ENCODE measurements at regions not wholly inside any gene's neighbourhood (a gene's known extent, or its start where the extent isn't known, plus 50 kb on each side); places are given as distances from the start of the nearest gene placed in this dataset.

DNA sequence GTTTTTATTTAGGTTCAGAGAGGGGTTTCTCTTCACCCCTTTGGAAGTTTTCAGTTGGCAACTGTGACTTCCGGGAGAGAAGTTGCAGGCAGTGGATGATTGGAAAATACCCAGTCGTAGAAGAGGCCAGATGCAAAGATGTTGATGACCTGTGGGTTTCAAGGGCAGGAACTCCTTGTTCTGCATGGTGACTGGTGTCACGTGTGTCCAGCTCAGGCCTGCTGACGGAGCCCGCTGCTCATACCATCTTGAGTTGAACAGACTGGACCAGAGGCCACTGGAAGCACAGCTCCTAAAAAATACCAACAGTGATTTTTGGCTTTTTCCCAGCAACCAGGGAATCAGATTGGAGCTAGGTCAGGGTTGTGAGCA, 243.9 kb upstream of the KLF4 start:
- intact Hi-C loops (cut with DNase I): loop anchor here in 1 of 2 donors (10.0 kb wide), 1 partner anchor 89 kb away; no protein-coding TSS in a partner anchor
- Histone ChIP-seq H3K27me3 (no peaks in the 10 kb centered on the region), H3K4me3 (peak overlapping the region in 1 of 4 donors; percentile 38), H3K4me1 (replicated peaks in 1 of 2) (peaks cover 39 to 40% of the 10 kb centered on the region in 2 donors), H3K27ac (peak overlapping the region; percentile 64 to 96 (median 89)), H3K9me3 (replicated peaks in 1 of 3) (no peaks in the 10 kb centered on the region), H3K36me3 (replicated peaks in 1 of 2) (no peaks in the 10 kb centered on the region)
- 6 to 23% (median 15%) methylated on average over 5 of the region's 5 CpGs for WGBS, 4 donors
- DNase-seq: peak; percentile 73 to 96 (median 89)
- TF ChIP-seq POLR2A (IDR thresholded peaks at IDR 0.05): peak in 1 of 2 donors; percentile 81
- TF ChIP-seq, protein P1, sequence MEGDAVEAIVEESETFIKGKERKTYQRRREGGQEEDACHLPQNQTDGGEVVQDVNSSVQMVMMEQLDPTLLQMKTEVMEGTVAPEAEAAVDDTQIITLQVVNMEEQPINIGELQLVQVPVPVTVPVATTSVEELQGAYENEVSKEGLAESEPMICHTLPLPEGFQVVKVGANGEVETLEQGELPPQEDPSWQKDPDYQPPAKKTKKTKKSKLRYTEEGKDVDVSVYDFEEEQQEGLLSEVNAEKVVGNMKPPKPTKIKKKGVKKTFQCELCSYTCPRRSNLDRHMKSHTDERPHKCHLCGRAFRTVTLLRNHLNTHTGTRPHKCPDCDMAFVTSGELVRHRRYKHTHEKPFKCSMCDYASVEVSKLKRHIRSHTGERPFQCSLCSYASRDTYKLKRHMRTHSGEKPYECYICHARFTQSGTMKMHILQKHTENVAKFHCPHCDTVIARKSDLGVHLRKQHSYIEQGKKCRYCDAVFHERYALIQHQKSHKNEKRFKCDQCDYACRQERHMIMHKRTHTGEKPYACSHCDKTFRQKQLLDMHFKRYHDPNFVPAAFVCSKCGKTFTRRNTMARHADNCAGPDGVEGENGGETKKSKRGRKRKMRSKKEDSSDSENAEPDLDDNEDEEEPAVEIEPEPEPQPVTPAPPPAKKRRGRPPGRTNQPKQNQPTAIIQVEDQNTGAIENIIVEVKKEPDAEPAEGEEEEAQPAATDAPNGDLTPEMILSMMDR (IDR thresholded peaks at IDR 0.05): peak in 3 of 6 experiments; percentile 9 to 15 (median 10)

DNA sequence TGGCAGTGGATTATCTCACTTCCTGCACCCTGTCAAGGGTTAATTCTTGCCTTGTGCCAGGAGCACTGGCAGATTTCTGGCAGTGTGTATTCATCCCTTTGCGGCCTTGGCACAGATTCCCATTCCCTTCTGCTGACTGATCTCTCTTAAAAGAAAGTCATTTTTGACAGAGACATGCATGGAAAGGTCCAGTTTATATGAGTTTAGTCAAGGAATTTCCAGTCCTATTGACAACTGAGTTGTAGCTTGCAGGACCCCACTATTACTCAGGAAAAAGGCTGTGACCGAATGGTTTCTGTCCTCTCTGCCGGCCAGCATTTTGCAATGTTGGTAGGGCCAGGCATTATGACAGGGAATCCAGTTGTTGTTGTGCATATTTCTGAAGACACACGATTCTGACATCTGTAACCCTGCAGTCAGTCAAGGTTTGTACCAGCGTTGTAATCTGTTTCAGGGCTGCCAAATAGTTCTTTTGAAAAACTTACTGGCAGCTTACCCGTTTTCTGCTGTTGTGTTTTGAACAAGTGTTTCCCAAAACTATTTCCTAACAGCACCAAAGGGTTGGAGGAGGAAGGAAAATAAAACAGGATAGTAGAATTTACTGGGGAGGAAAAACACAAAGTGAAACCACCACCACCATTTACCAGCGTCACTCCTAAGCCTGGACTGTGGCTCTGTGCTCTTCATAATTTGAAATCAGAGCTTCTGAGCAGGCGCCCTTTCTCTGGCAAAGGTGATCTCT, 243.4 kb upstream of the KLF4 start:
- TF ChIP-seq, protein P1 (IDR thresholded peaks at IDR 0.05): no peak
- TF ChIP-seq POLR2A (IDR thresholded peaks at IDR 0.05): peak in 1 of 2 donors; percentile 28
- H3K4me3 ChIP-seq: peak overlapping the region in 1 of 4 donors; percentile 38
- 10 to 22% (median 17%) methylated on average over 8 of the region's 8 CpGs for WGBS, 4 donors
- no peaks in the 10 kb centered on the region for H3K36me3 ChIP-seq (replicated peaks in 1 of 2)
- peak; percentile 60 to 91 (median 81) for DNase-seq
- peaks cover 35 to 37% of the 10 kb centered on the region in 2 donors for H3K4me1 ChIP-seq (replicated peaks in 1 of 2)
- peak overlapping the region; percentile 64 to 96 (median 89) for H3K27ac ChIP-seq
- intact Hi-C loops (cut with DNase I): loop anchor here in 1 of 2 donors (10.0 kb wide), 1 partner anchor 88 kb away; no protein-coding TSS in a partner anchor
- H3K27me3 ChIP-seq: no peaks in the 10 kb centered on the region
- H3K9me3 ChIP-seq (replicated peaks in 1 of 3): no peaks in the 10 kb centered on the region

DNA sequence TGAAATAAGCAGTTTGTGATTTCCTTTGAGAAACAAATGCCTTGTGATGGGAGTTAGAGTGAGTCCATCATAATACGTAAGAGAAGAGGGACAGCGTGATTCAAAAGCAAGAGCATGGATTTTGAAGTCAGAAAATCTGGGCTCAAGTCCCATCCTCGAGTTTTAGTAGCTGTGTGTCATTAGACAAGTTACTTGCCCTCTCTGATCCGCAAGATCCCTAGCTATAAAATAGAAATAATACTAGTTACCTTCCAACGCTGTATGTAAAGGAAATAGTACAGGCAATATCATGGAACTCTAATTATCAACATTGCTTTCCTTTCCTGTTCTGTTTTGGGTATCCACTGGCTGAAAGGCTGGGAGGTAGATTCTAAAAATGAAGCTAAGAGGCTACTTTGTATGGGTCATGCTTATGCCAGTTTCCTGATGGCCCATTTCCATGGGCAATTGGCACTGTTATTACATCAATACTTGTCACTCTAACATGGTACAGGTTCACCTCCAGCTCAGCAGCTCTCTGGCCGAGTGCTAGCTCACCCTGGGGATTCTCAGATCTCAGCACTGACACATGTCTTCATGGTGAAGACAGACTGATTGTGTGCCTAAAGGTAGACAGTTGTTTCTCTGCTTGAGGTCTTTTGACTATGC, 241.7 kb upstream of the KLF4 start:
- Histone ChIP-seq H3K4me1 (replicated peaks in 1 of 2) (peaks cover 28 to 31% of the 10 kb centered on the region in 2 donors), H3K27ac (no peak overlapping the region), H3K9me3 (replicated peaks in 1 of 3) (no peaks in the 10 kb centered on the region), H3K27me3 (no peaks in the 10 kb centered on the region), H3K36me3 (replicated peaks in 1 of 2) (no peaks in the 10 kb centered on the region), H3K4me3 (no peak overlapping the region)
- no peak for DNase-seq
- intact Hi-C loops (cut with DNase I): loop anchor here in 1 of 2 donors (10.0 kb wide), 1 partner anchor 86 kb away; no protein-coding TSS in a partner anchor
- no peak for TF ChIP-seq POLR2A (IDR thresholded peaks at IDR 0.05)
- 87 to 92% (median 89%) methylated on average over 6 of the region's 6 CpGs for WGBS, 4 donors

DNA sequence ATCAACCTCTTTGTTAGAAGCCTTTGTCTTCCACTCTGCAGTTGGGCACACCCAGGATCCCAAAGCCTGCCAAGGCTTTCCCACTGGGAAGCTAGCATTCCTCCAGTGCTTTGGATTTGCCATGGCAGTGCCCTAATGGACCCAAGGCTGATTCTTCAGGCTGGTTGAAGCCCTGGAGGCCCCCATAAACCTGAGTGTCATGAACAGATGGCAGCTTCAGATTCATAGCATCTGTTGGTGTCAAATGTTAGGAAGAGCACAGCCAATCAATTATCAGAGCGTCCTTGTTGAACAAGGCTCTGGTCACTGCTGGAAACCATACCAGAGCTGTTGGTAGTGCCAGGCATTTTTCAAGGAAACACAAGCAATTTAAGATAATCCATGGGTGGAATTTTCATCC, 241.1 kb upstream of the KLF4 start:
- H3K36me3 ChIP-seq (replicated peaks in 1 of 2): no peaks in the 10 kb centered on the region
- H3K4me3 ChIP-seq: no peak overlapping the region
- TF ChIP-seq, protein P1 (IDR thresholded peaks at IDR 0.05): no peak
- no peak for TF ChIP-seq POLR2A (IDR thresholded peaks at IDR 0.05)
- no peak for DNase-seq
- intact Hi-C loops (cut with DNase I): loop anchor here in 1 of 2 donors (10.0 kb wide), 1 partner anchor 86 kb away; no protein-coding TSS in a partner anchor
- H3K27ac ChIP-seq: no peak overlapping the region
- 82 to 100% (median 97%) methylated on average over 1 of the region's 1 CpG for WGBS, 4 donors
- H3K27me3 ChIP-seq: no peaks in the 10 kb centered on the region
- H3K4me1 ChIP-seq (replicated peaks in 1 of 2): peaks cover 28 to 31% of the 10 kb centered on the region in 2 donors
- H3K9me3 ChIP-seq (replicated peaks in 1 of 3): no peaks in the 10 kb centered on the region

Data from adrenal gland (tissue), 9 donors.